PC-3 (cell line): ENCODE measurements at regions not wholly inside any gene's neighbourhood (a gene's known extent, or its start where the extent isn't known, plus 50 kb on each side); places are given as distances from the start of the nearest gene placed in this dataset.

Experiments used
- ATAC-seq: fragments of 200-7000 bp; cut with Tn5 transposase; 2 replicates; pipeline ENCODE4 v1.9.1; 2020; ENCODE audit warnings: mild to moderate bottlenecking, moderate library complexity
- BruUV-seq: library from RNA; stranded (reverse); fragments of 400-500 nt; replicated peaks from 2 replicates; lab custom pipeline; 2021; lab: Mats Ljungman, UMichigan
- CTCF ChIA-PET: fragments of 300-600 bp; sonication (Branson Sonifier 250); formaldehyde crosslinking; loops from one replicate; lab custom pipeline; 2022; ENCODE audit warnings: antibody characterized with exemption; lab: Charles Lee
- POLR2A ChIA-PET: fragments of 300-600 bp; sonication (Branson Sonifier 250); formaldehyde crosslinking; loops from one replicate; lab custom pipeline; 2022; ENCODE audit warnings: antibody characterized with exemption; ENCODE audit not compliant: unreplicated experiment; lab: Charles Lee
- DNase-seq: peaks from one replicate; pipeline ENCODE4 v3.0.0-alpha.2; 2015
- H2AFZ ChIP-seq: fragments of 300-600 bp; sonication (generic); 2 replicates; pipeline ENCODE4 v1.6.0; 2016; ENCODE audit warnings: antibody characterized with exemption, low read length
- H3F3A ChIP-seq: fragments of 300-600 bp; sonication (generic); one replicate; pipeline ENCODE4 v1.6.0; 2017; ENCODE audit warnings: antibody characterized with exemption, low read length, control low read depth, mild to moderate bottlenecking; ENCODE audit not compliant: unreplicated experiment
- H3K27ac ChIP-seq: fragments of 300-600 bp; sonication (generic); 2 replicates; pipeline ENCODE4 v1.5.1; 2016; ENCODE audit warnings: mild to moderate bottlenecking, low read length
- H3K27me3 ChIP-seq: fragments of 300-600 bp; sonication (generic); 2 replicates; pipeline ENCODE4 v1.6.1; 2016; ENCODE audit warnings: low read length, mixed read lengths
- H3K36me3 ChIP-seq: fragments of 300-600 bp; sonication (generic); 2 replicates; pipeline ENCODE4 v1.6.1; 2016; ENCODE audit warnings: low read depth, mixed run types, low read length, mixed read lengths
- H3K4me1 ChIP-seq: fragments of 300-600 bp; sonication (generic); 2 replicates; pipeline ENCODE4 v1.5.1; 2016; ENCODE audit warnings: low read length; ENCODE audit not compliant: insufficient read depth
- H3K4me2 ChIP-seq: fragments of 300-600 bp; sonication (generic); 2 replicates; pipeline ENCODE4 v1.6.0; 2016; ENCODE audit warnings: low read length
- H3K4me3 ChIP-seq: fragments of 300-600 bp; sonication (generic); 2 replicates; pipeline ENCODE4 v1.5.1; 2016; ENCODE audit warnings: mild to moderate bottlenecking, low read length, mixed read lengths
- H3K79me2 ChIP-seq: fragments of 300-600 bp; sonication (generic); 2 replicates; pipeline ENCODE4 v1.6.1; 2017; ENCODE audit warnings: low read length, mixed read lengths
- H3K9ac ChIP-seq: fragments of 300-600 bp; sonication (generic); 2 replicates; pipeline ENCODE4 v1.6.0; 2016; ENCODE audit warnings: mild to moderate bottlenecking, low read length
- H3K9me2 ChIP-seq: fragments of 300-600 bp; sonication (generic); replicated peaks from 2 replicates; pipeline ENCODE4 v1.6.1; 2016; ENCODE audit warnings: mixed run types, low read length, mixed read lengths
- H3K9me3 ChIP-seq: fragments of 300-600 bp; sonication (generic); 2 replicates; pipeline ENCODE4 v1.6.1; 2016; ENCODE audit warnings: low read length, mixed read lengths
- H4K20me1 ChIP-seq: fragments of 300-600 bp; sonication (generic); 2 replicates; pipeline ENCODE4 v1.6.1; 2016; ENCODE audit warnings: low read length, mixed read lengths
- EZH2 ChIP-seq: fragments of 300-600 bp; sonication (generic); IDR thresholded peaks from one replicate; pipeline ENCODE4 v1.6.1; 2017; ENCODE audit warnings: antibody characterized with exemption, mild to moderate bottlenecking, low read length; ENCODE audit not compliant: unreplicated experiment
- EZH2phosphoT487 ChIP-seq: fragments of 300-600 bp; sonication (generic); IDR thresholded peaks from 2 replicates; pipeline ENCODE4 v1.6.1; 2018; ENCODE audit warnings: mild to moderate bottlenecking, antibody characterized with exemption, low read length, borderline replicate concordance
- intact Hi-C: fragments of 100-400 bp; cut with micrococcal nuclease; formaldehyde crosslinking; loops from 2 replicates; pipeline ENCODE4 v1.9.0; 2023
- TF ChIP-seq, protein P1 (sequence below): fragments of 300-600 bp; sonication (generic); conservative IDR thresholded peaks from 2 replicates; pipeline ENCODE4 v1.5.1; 2017; ENCODE audit warnings: antibody characterized with exemption, low read depth, mild to moderate bottlenecking, low read length

GRCh38 chr12:4217091-4217490 lies 56.5 kb upstream of the CCND2 start:
- no peaks in the 10 kb centered on the region for H3K79me2 ChIP-seq
- DNase-seq (no peak), ATAC-seq (no peak)
- no peak for TF ChIP-seq EZH2phosphoT487
- no peak for TF ChIP-seq EZH2
- TF ChIP-seq, protein P1, sequence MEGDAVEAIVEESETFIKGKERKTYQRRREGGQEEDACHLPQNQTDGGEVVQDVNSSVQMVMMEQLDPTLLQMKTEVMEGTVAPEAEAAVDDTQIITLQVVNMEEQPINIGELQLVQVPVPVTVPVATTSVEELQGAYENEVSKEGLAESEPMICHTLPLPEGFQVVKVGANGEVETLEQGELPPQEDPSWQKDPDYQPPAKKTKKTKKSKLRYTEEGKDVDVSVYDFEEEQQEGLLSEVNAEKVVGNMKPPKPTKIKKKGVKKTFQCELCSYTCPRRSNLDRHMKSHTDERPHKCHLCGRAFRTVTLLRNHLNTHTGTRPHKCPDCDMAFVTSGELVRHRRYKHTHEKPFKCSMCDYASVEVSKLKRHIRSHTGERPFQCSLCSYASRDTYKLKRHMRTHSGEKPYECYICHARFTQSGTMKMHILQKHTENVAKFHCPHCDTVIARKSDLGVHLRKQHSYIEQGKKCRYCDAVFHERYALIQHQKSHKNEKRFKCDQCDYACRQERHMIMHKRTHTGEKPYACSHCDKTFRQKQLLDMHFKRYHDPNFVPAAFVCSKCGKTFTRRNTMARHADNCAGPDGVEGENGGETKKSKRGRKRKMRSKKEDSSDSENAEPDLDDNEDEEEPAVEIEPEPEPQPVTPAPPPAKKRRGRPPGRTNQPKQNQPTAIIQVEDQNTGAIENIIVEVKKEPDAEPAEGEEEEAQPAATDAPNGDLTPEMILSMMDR, result no peak
- H3K27me3 ChIP-seq, result peaks cover 36% of the 10 kb centered on the region
- H4K20me1 ChIP-seq, result no peaks in the 10 kb centered on the region
- H2AFZ ChIP-seq, result no peak overlapping the region
- no peaks in the 10 kb centered on the region for H3F3A ChIP-seq
- no peaks in the 10 kb centered on the region for H3K4me1 ChIP-seq
- CTCF ChIA-PET, result no interaction called here
- intact Hi-C loops, result no loop called here
- no peak overlapping the region for H3K9ac ChIP-seq
- POLR2A ChIA-PET, result no interaction called here
- no peak overlapping the region for H3K4me2 ChIP-seq
- H3K9me3 ChIP-seq, result no peaks in the 10 kb centered on the region
- H3K9me2 ChIP-seq, result no peaks in the 10 kb centered on the region
- H3K36me3 ChIP-seq, result no peaks in the 10 kb centered on the region
- H3K4me3 ChIP-seq, result no peak overlapping the region
- BruUV-seq, result no TSS peak
- no peak overlapping the region for H3K27ac ChIP-seq

DNA sequence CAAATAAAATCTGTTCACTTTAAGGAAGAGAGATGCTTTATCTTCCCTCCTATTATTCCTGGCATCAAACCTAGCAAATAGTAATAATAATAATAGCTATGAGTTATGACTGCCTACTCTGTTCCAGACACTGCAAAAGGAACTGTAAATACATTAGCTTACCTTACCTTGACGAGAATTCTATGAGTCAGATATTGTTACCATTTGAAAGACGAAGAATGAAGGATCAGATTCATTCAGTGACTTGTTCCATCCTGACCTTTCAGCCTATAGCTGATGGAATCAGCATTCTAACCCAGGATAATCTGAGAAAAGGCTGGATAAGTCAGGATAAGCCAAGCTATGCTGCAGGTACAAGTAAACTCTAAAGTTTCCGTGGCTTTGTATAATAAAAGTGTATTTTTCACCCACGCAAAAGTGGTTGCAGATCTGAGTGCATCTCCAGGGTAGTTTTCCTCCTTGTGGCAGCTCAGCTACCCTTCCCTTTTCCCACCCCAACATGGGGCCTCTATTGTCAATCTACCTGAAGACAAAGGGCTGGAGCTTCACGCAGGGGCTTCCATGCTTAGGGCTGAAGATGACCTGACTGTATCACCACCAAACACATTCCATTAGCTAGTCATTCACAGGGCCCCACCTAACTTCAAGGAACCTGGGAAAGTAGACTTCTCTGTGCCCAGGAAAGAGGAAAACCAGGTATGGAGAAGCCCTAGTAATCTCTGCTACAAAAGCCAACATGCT lies 57.2 kb upstream of the CCND2 start:
- POLR2A ChIA-PET, result no interaction called here

More for the DNA sequence above, 57.2 kb upstream of the CCND2 start:
- no peaks in the 10 kb centered on the region for H3F3A ChIP-seq
- DNase-seq (no peak), ATAC-seq (no peak)
- no peaks in the 10 kb centered on the region for H3K4me1 ChIP-seq
- no peak overlapping the region for H3K4me3 ChIP-seq
- H3K36me3 ChIP-seq, result no peaks in the 10 kb centered on the region
- no peak overlapping the region for H3K27ac ChIP-seq
- H4K20me1 ChIP-seq, result no peaks in the 10 kb centered on the region
- no peaks in the 10 kb centered on the region for H3K79me2 ChIP-seq
- TF ChIP-seq, protein P1, result no peak
- TF ChIP-seq EZH2, result no peak
- TF ChIP-seq EZH2phosphoT487, result no peak
- no peak overlapping the region for H3K4me2 ChIP-seq
- no peaks in the 10 kb centered on the region for H3K9me3 ChIP-seq
- H3K9me2 ChIP-seq, result no peaks in the 10 kb centered on the region
- no peak overlapping the region for H3K9ac ChIP-seq
- intact Hi-C loops, result no loop called here
- BruUV-seq, result no TSS peak
- no peak overlapping the region for H2AFZ ChIP-seq
- peaks cover 44% of the 10 kb centered on the region for H3K27me3 ChIP-seq
- CTCF ChIA-PET, result no interaction called here
